GM18951 (cell line): ENCODE measurements at regions not wholly inside any gene's neighbourhood (a gene's known extent, or its start where the extent isn't known, plus 50 kb on each side); places are given as distances from the start of the nearest gene placed in this dataset.
"Not testable (repeated sequence)": the region's sequence is repeated elsewhere in the genome, so short reads cannot be mapped to it uniquely, and the experiment has no call there.

Experiments
- POLR2A ChIP-seq: IDR thresholded peaks from 4 replicates; pipeline ENCODE4 v1.6.1; 2011; ENCODE audit warnings: mild to moderate bottlenecking; ENCODE audit not compliant: insufficient read length, insufficient read depth; ENCODE audit errors: extremely low read depth
- in situ Hi-C: fragments of 300-500 bp; cut with MboI; formaldehyde crosslinking; loops from one replicate; pipeline ENCODE4 v1.12.0; 2022; ENCODE audit warnings: low sequenced_read_pairs, mixed read lengths, inconsistent platforms; ENCODE audit not compliant: unreplicated experiment

DNA sequence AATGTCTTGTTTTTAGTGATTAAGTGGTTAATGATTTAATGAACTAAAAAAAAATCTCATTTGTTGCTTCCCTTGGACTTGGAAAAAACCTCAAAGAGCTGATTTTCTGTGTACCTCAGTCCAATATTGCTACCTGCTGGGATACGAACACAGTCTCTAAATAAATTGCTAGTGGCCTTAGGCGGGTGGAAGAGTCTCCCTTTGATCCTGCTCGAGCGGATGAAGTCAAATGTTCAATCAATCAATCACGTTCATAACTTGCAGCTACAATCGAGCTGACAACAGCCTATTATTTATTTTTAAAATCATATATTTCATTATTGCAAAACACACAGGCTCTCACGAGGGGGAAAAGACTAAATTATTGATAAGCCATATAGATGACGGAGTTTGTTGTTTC is 57.3 kb upstream of the HABP2 start:
- in situ Hi-C loops = no loop called here
- no peak for TF ChIP-seq POLR2A

DNA sequence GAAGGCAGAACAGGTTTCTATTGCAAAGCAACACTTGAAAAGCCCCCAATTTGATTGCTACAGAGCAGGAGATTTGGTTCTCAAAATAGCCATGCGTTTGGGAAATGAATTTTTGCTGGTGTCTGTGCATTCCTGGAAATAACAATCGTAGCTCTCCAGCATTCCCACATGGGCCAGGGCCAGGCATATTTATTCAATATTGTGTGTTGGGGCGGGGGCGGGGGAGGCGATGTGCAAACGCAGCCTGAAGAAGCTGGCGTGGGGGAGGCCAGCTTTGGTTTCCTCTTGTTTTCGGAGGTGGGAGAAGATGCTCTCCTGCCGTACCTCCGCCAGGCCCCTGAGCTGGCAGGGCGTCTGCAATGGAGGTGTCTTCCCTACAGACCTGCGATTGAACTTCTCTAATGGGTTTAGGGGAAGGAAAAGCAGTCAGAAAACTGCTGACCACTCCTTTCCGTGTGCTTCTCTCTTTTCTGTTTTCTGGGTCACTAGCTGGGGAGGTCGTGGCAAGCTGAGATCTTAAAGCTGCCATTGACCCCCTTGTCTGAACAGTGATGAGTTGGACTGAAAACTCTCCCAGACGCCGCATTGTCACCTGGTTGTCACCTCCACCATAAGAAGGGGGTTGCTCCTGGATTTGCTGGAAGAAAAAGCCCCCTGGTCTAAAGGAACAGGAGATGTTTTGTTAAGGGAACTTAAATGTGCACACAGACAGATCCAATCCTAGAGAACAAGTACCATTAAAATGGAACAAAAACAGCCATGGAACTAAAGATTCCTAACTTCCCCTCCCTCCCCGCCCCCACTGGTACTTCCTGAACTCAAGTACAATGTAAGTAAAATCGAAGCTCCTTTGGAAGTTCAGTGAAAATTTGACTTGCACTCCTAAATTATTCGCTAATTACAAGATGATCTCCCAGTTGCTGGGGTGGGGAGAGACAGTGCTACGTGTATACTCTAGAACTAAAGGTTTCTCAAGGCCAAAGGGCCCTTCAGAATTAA is 56.4 kb upstream of the HABP2 start:
- in situ Hi-C loops = no loop called here
- no peak for TF ChIP-seq POLR2A

GRCh38 chr10:113497198-113497597 is 55.7 kb upstream of the HABP2 start:
- in situ Hi-C loops = no loop called here
- no peak for TF ChIP-seq POLR2A

GRCh38 chr10:113498997-113499396 is 53.9 kb upstream of the HABP2 start:
- in situ Hi-C loops = no loop called here
- no peak for TF ChIP-seq POLR2A

GRCh38 chr10:113499806-113500205 is 53.0 kb upstream of the HABP2 start:
- TF ChIP-seq POLR2A = no peak

DNA sequence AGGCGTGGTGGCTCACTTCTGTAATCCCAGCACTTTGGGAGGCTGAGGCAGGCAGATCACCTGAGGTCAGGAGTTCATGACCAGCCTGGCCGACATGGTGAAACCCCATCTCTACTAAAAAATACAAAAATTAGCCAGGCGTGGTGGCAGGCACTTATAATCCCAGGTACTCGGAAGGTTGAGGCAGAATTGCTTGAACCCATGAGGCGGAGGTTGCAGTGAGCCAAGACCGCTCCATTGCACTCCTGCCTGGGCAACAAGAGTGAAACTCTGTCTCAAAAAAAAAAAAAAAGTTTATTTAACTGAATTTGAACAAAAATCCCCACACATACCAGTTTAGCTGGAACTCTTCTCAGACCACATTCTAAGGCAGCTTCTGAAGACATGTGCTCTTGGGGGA is 51.8 kb upstream of the HABP2 start:
- in situ Hi-C loops = not testable (repeated sequence)

More at GRCh38 chr10:113499806-113500205, 53.0 kb upstream of the HABP2 start:
- in situ Hi-C loops = no loop called here
